ENCODE measurements at regions not wholly inside any gene's neighbourhood (a gene's known extent, or its start where the extent isn't known, plus 50 kb on each side); places are given as distances from the start of the nearest gene placed in this dataset.
"Not testable (repeated sequence)": the region's sequence is repeated elsewhere in the genome, so short reads cannot be mapped to it uniquely, and the experiment has no call there.

DNA sequence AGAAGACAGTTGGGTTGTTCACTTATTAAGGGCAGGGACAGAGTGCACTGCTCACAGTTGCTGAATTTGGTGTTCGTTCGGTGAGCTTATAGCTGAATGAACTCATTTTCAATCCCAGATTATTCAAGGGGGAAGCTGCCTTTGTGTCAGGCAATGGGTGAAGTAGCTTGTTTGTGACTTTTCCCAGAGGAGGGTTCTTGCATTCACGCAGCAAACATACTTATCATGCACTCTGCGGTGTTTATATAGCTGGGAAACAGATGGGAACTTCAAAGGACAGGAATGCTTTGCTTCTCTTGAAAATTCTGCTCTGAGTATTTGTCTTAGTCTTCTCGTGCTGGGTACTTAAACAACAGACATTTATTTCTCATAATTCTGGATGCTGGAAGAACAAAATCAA is 64.7 kb upstream of the ABCA1 start:
- H3K4me1 ChIP-seq = peaks cover 6 to 31% (median 16%) of the 10 kb centered on the region in 4 donors
- DNase-seq = no peak
- TF ChIP-seq POLR2A (IDR thresholded peaks at IDR 0.05) = no peak
- TF ChIP-seq, protein P1, sequence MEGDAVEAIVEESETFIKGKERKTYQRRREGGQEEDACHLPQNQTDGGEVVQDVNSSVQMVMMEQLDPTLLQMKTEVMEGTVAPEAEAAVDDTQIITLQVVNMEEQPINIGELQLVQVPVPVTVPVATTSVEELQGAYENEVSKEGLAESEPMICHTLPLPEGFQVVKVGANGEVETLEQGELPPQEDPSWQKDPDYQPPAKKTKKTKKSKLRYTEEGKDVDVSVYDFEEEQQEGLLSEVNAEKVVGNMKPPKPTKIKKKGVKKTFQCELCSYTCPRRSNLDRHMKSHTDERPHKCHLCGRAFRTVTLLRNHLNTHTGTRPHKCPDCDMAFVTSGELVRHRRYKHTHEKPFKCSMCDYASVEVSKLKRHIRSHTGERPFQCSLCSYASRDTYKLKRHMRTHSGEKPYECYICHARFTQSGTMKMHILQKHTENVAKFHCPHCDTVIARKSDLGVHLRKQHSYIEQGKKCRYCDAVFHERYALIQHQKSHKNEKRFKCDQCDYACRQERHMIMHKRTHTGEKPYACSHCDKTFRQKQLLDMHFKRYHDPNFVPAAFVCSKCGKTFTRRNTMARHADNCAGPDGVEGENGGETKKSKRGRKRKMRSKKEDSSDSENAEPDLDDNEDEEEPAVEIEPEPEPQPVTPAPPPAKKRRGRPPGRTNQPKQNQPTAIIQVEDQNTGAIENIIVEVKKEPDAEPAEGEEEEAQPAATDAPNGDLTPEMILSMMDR (IDR thresholded peaks at IDR 0.05) = no peak
- H3K4me3 ChIP-seq = no peak overlapping the region
- no peaks in the 10 kb centered on the region for H3K27me3 ChIP-seq
- peak overlapping the region; percentile 83 to 92 (median 84) for H3K27ac ChIP-seq
- no peaks in the 10 kb centered on the region for H3K9me3 ChIP-seq
- no peaks in the 10 kb centered on the region for H3K36me3 ChIP-seq

DNA sequence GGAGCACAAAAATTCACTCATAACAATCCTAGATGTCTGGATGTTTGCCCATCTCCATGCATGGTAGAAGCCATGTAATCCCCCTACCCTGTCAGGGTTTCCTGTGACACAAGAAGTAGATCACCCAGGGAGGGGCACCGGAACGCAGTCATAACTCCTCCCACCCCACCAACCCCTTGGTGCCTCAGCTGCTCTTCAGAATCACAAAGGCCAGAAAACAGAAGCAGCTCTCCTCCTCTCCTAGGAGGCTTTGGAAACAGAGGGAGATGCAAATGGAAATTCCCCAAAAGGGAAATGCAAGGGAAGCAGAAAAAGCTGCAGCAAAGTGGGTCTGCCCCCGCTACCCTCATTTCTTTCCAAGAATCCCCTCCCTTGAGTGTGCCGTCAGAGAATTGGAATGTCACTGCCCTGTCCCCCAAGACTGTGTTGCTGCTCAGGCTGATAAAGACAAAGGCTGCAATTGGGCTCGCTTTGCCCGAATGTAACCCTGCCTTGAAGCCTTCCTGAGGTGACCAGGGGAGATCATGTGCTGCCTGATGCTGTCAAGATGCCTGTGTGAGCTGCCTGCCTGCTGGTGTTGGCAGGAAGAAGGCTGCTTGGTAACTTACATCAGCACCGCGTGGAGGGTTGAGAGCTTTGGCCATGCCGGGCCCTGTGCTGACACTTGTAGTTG is 65.5 kb upstream of the ABCA1 start:
- Histone ChIP-seq H3K27me3 (no peaks in the 10 kb centered on the region), H3K4me3 (no peak overlapping the region), H3K4me1 (peaks cover 6 to 31% (median 16%) of the 10 kb centered on the region in 4 donors), H3K9me3 (no peaks in the 10 kb centered on the region), H3K27ac (peak overlapping the region; percentile 30 to 92 (median 84)), H3K36me3 (no peaks in the 10 kb centered on the region)
- no peak for TF ChIP-seq POLR2A (IDR thresholded peaks at IDR 0.05)
- TF ChIP-seq, protein P1 (IDR thresholded peaks at IDR 0.05) = no peak
- DNase-seq = peak; percentile 46 to 74 (median 52)

DNA sequence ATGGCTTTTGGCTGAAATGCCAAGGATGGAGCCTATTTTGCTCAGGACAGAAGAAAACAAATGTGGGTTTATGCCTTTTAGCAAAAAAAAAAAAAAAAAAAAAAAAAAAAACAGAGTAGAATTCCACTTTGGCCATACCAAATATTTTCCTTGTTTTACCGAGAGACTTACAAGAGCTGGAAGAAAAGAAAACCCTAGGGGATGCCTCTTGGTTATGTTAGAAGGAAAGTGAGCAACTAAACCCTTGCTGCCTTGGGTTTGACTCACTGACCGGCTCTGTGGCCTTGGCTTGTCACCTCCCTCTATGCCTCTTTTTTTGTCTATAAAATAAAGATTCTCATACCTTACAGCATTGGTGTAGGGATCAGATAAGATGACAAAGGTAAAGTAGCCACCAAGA is 69.6 kb upstream of the ABCA1 start:
- DNase-seq = no peak
- Histone ChIP-seq H3K36me3 (no peaks in the 10 kb centered on the region), H3K4me1 (peaks cover 0 to 15% (median 1%) of the 10 kb centered on the region in 4 donors), H3K9me3 (no peaks in the 10 kb centered on the region), H3K27me3 (no peaks in the 10 kb centered on the region), H3K4me3 (no peak overlapping the region), H3K27ac (no peak overlapping the region)
- TF ChIP-seq POLR2A (IDR thresholded peaks at IDR 0.05) = no peak
- TF ChIP-seq, protein P1 (IDR thresholded peaks at IDR 0.05) = no peak

DNA sequence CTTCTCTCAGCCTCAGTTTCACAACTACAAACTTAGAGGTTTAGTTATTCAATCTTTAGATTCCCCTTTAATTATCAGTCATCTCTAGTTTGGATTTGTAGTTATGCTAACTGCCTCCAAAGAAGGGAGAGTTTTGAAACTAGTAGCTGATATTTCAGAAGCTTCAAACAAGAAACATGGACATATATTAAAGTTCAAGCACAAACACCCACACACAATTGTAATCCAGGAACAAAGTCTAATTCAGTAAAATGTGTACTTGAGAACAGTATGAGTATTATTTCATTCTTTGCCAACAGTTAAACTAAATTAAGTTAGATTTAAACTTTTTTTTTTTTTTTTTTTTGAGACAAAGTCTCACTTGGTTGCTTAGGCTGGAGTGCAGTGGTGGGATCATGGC is 71.2 kb upstream of the ABCA1 start:
- H3K9me3 ChIP-seq = no peaks in the 10 kb centered on the region
- H3K36me3 ChIP-seq = no peaks in the 10 kb centered on the region
- TF ChIP-seq POLR2A (IDR thresholded peaks at IDR 0.05) = no peak
- TF ChIP-seq, protein P1 (IDR thresholded peaks at IDR 0.05) = no peak
- no peak overlapping the region for H3K4me3 ChIP-seq
- DNase-seq = no peak
- no peak overlapping the region for H3K27ac ChIP-seq
- no peaks in the 10 kb centered on the region for H3K4me1 ChIP-seq
- H3K27me3 ChIP-seq = no peaks in the 10 kb centered on the region

DNA sequence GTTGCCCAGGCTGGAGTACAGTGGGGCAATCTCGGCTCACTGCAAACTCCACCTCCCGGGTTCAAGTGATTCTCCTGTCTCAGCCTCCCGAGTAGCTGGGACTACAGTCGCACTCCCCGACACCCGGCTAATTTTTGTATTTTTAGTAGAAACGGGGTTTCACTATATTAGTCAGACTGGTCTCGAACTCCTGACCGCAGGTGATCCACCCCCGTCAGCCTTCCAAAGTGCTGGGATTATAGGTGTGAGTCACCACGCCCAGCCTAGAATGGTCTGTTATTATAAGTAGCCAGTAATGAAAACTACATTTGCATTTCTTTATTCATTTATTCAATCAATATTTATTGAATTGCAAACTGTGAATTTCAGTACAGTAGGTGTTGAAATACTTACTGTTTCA is 72.6 kb upstream of the ABCA1 start:
- not testable (repeated sequence) for H3K27me3 ChIP-seq, H3K4me3 ChIP-seq, H3K36me3 ChIP-seq, H3K27ac ChIP-seq, H3K4me1 ChIP-seq, DNase-seq, H3K9me3 ChIP-seq

DNA sequence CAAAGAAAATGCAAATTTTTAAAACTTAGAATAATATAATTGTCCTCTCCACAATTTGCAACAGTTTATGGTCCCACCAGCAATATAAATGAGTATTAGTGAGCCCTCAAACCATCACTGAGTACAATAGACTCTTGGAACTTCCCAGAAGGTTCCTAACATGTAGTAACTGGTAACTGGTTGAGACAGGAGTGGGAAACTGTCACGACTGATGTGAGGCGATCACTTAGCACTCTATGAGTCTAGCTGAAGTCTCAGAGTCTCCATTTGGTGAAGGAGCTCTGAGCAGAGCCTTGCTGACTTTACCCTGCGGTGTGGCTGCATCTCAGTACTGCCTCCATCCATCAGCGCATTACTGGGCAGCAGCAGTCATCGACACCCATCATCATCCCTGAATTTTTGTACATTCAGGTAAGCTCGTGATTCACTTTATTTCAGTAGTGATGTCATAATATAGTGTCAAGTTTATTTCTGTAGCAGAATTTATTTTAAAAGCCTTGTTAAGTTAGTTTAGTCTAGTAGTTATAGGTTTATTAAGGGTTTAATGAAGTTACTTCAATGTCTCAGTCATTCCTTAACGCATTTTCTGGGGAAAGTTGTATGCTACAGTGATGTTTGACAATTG is 76.6 kb upstream of the ABCA1 start:
- no peak overlapping the region for H3K27ac ChIP-seq
- H3K36me3 ChIP-seq = no peaks in the 10 kb centered on the region
- no peak for DNase-seq
- no peaks in the 10 kb centered on the region for H3K27me3 ChIP-seq
- H3K4me1 ChIP-seq = peaks cover 0 to 4% (median 0%) of the 10 kb centered on the region in 4 donors
- TF ChIP-seq, protein P1 (IDR thresholded peaks at IDR 0.05) = no peak
- TF ChIP-seq POLR2A (IDR thresholded peaks at IDR 0.05) = no peak
- no peaks in the 10 kb centered on the region for H3K9me3 ChIP-seq
- no peak overlapping the region for H3K4me3 ChIP-seq

Data from Peyer's patch (tissue), 4 donors.